Suprapubic skin (tissue), 4 donors: ENCODE measurements at regions not wholly inside any gene's neighbourhood (a gene's known extent, or its start where the extent isn't known, plus 50 kb on each side); places are given as distances from the start of the nearest gene placed in this dataset.
"Not testable (repeated sequence)": the region's sequence is repeated elsewhere in the genome, so short reads cannot be mapped to it uniquely, and the experiment has no call there.

Experiments used
- DNase-seq, 2 donors: peaks; one replicate each; pipeline ENCODE4 v3.0.0-alpha.2; 2019; ENCODE audit warnings: low spot score in 2 of 2
- H3K27ac ChIP-seq: fragments of 200-600 bp; sonication (generic); one replicate; pipeline ENCODE4 v1.5.1; 2019
- H3K27me3 ChIP-seq: fragments of 200-600 bp; sonication (generic); one replicate; pipeline ENCODE4 v1.5.1; 2019
- H3K36me3 ChIP-seq: fragments of 200-600 bp; sonication (generic); one replicate; pipeline ENCODE4 v1.5.1; 2019
- H3K4me1 ChIP-seq: fragments of 200-600 bp; sonication (generic); one replicate; pipeline ENCODE4 v1.5.1; 2019
- H3K4me3 ChIP-seq: fragments of 200-600 bp; sonication (generic); one replicate; pipeline ENCODE4 v1.5.1; 2019; ENCODE audit warnings: mild to moderate bottlenecking
- H3K9me3 ChIP-seq: fragments of 200-600 bp; sonication (generic); one replicate; pipeline ENCODE4 v1.5.1; 2019
- EP300 ChIP-seq: sonication (generic); formaldehyde crosslinking; IDR thresholded peaks from one replicate; pipeline ENCODE4 v1.6.1; 2017; ENCODE audit warnings: antibody characterized with exemption
- POLR2A ChIP-seq, 2 donors: fragments of 450-650 bp; IDR thresholded peaks; one replicate each; pipeline ENCODE4 v1.6.1; 2017; ENCODE audit warnings: antibody characterized with exemption in 2 of 2, mild to moderate bottlenecking in 2 of 2, moderate library complexity in 2 of 2
- POLR2AphosphoS5 ChIP-seq, 3 donors: sonication (generic); formaldehyde crosslinking; IDR thresholded peaks; one replicate each; pipeline ENCODE4 v1.6.1; 2017; ENCODE audit warnings: antibody characterized with exemption in 3 of 3
- WGBS: methylation state at CpG from one replicate; pipeline ENCODE4 v1.1.5; 2018; 5-methylcytosine and 5-hydroxymethylcytosine counted together
- TF ChIP-seq, protein P1 (sequence below), 2 donors: fragments of 200-600 bp in 1 of 2; fragments of 450-650 bp in 1 of 2; sonication (generic) in 1 of 2; IDR thresholded peaks; one replicate each; pipeline ENCODE4 v1.5.1; 2016 to 2019; ENCODE audit warnings: antibody characterized with exemption in 2 of 2, mild to moderate bottlenecking in 1 of 2, moderate library complexity in 1 of 2

DNA sequence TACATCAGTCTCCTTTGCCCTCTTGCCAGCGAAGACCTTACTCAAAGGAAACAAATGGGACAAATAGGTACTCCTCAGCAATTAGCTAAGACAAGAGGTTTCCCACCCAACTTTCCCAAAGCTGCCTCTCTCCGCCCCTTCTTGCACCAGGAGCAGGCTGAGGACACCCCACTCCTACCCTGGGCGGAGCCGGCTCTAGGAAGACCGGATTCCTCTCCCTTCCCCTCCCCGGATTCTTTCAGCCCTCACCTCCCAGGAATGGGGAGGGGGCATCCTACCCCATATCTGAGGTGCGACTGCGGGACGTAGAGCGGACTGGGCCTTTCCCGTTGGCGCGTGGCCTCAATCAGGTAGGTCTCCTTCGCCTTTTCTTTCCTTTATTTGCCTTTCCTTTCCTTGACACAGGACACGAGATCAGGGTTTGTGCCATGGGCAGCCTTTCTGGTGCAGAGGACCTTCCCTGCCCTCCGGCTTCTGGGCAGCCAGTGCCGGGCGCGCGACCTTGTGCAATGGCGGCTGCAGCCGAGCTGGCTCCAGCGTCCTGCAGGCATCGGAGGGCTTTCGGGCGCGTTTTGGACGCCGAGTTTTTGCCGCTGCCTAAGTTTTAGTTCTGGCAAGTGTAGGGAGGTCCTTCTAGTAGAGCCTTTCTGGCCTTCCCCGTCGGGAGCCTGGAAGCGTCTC is 279.9 kb downstream of the PLS3 start:
- not testable (repeated sequence) for H3K9me3 ChIP-seq, H3K36me3 ChIP-seq, H3K4me1 ChIP-seq, H3K27ac ChIP-seq, H3K4me3 ChIP-seq, H3K27me3 ChIP-seq, DNase-seq
- no CpG with 5 or more reads among the region's 33 CpGs for WGBS

DNA sequence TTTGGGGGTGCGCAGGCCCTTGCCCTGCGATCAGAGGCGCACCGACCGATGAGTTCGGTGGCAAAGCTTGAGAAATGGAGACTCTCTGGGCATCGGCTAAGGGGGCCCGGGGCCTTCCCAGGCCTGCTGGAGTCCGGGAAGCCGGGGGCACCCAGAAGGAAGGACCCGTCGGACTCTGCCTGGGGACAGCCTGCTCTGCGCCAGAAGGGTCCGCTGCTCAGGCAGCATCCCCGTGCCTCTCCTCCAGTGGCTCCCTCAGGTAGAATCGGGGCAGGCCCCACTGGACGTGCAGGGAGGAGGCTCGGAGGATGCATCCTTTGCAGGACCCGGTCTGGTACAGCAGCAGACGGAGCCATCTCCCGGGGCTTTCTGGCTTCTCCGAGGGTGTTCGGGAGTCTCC is 290.0 kb downstream of the PLS3 start:
- not testable (repeated sequence) for H3K9me3 ChIP-seq, H3K27ac ChIP-seq, H3K36me3 ChIP-seq, H3K4me1 ChIP-seq, H3K4me3 ChIP-seq, H3K27me3 ChIP-seq
- WGBS: no CpG with 5 or more reads among the region's 23 CpGs
- DNase-seq: peak; percentile 29 to 88

DNA sequence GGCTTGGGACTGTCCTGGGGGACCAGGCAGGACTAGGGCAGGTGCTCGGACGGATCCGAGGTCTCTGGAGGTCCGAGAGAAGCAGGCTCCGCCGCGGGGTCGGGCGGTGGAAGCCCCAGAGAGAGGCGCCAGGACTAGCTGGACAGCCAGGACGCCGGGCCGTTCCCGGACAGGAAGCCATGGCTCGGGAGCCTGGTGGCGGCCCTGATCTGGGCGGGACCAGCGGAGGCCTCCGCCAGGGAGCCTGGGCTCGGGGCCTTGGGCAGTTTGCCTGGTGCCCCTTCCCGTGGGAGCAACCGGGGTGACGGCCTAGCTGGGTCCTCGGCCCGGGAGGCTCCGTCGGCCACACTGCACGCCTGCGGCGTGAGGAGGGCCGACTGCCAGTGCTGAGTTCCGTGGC is 292.3 kb downstream of the PLS3 start:
- DNase-seq, H3K27ac ChIP-seq, H3K36me3 ChIP-seq, H3K27me3 ChIP-seq, H3K4me3 ChIP-seq, H3K4me1 ChIP-seq, H3K9me3 ChIP-seq: not testable (repeated sequence)
- WGBS: no CpG with 5 or more reads among the region's 32 CpGs

DNA sequence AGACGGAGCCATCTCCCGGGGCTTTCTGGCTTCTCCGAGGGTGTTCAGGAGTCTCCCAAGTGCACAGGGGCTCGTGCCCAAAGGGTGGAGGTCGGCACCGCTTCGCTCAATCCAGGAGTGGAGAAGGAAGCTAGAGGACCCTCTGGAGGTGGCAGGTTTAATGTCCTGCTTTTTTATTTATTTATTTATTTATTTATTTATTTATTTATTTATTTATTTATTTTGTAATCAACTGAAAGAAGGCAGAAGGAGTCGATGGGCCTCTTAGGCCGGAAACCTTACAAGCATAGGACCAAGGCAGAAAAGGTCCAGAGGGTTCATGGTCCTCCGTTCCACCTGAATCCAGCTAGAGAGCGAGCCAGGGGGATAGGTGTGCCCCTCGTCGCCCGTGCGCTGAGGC is 289.4 kb upstream of the AGTR2 start:
- H3K27me3 ChIP-seq, H3K27ac ChIP-seq, H3K9me3 ChIP-seq, H3K4me1 ChIP-seq, H3K4me3 ChIP-seq, H3K36me3 ChIP-seq, DNase-seq: not testable (repeated sequence)
- 91% methylated on average over 5 of the region's 15 CpGs for WGBS

DNA sequence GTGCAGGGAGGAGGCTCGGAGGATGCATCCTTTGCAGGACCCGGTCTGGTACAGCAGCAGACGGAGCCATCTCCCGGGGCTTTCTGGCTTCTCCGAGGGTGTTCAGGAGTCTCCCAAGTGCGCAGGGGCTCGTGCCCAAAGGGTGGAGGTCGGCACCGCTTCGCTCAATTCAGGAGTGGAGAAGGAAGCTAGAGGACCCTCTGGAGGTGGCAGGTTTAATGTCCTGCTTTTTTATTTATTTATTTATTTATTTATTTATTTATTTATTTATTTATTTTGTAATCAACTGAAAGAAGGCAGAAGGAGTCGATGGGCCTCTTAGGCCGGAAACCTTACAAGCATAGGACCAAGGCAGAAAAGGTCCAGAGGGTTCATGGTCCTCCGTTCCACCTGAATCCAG is 286.4 kb upstream of the AGTR2 start:
- not testable (repeated sequence) for H3K27ac ChIP-seq, H3K9me3 ChIP-seq, H3K4me1 ChIP-seq, H3K36me3 ChIP-seq, DNase-seq, H3K4me3 ChIP-seq, H3K27me3 ChIP-seq
- 86% methylated on average over 3 of the region's 13 CpGs for WGBS

DNA sequence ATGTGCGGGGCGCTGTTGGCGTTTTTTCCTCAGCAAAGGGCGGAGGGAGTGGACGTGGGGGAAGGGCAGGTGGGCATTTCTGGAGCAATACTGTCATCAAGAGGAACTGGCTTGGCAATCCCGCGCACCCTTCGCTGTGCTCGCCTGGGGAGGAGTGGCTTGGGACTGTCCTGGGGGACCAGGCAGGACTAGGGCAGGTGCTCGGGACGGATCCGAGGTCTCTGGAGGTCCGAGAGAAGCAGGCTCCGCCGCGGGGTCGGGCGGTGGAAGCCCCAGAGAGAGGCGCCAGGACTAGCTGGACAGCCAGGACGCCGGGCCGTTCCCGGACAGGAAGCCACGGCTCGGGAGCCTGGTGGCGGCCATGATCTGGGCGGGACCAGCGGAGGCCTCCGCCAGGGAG is 282.5 kb upstream of the AGTR2 start:
- H3K9me3 ChIP-seq, H3K27ac ChIP-seq: not testable (repeated sequence)
- peak in 1 of 2 donors; percentile 87 for DNase-seq

DNA sequence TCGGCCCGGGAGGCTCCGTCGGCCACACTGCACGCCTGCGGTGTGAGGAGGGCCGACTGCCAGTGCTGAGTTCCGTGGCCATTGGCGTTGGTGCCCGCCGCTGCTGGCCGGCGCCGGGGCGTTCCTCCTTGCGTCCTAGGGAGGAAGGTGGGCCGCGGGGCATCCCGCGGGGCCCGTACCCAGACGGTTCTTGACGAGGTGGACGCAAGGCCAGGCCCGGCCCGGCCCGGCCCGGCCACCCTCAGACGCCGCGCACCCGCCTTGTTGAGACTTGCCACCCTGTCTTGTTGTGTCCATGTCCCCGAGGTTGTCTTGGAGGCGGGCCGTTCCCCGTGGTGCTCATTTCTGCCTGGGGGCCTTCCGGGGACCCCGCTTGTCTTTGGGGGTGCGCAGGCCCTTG is 282.0 kb upstream of the AGTR2 start:
- H3K36me3 ChIP-seq, H3K27me3 ChIP-seq, H3K4me3 ChIP-seq, H3K27ac ChIP-seq, H3K4me1 ChIP-seq, H3K9me3 ChIP-seq: not testable (repeated sequence)
- no CpG with 5 or more reads among the region's 39 CpGs for WGBS
- DNase-seq: peak in 1 of 2 donors; percentile 13

More for the DNA sequence above, 282.5 kb upstream of the AGTR2 start:
- H3K36me3 ChIP-seq, H3K4me3 ChIP-seq, H3K4me1 ChIP-seq, H3K27me3 ChIP-seq: not testable (repeated sequence)
- WGBS: 52% methylated on average over 14 of the region's 29 CpGs

DNA sequence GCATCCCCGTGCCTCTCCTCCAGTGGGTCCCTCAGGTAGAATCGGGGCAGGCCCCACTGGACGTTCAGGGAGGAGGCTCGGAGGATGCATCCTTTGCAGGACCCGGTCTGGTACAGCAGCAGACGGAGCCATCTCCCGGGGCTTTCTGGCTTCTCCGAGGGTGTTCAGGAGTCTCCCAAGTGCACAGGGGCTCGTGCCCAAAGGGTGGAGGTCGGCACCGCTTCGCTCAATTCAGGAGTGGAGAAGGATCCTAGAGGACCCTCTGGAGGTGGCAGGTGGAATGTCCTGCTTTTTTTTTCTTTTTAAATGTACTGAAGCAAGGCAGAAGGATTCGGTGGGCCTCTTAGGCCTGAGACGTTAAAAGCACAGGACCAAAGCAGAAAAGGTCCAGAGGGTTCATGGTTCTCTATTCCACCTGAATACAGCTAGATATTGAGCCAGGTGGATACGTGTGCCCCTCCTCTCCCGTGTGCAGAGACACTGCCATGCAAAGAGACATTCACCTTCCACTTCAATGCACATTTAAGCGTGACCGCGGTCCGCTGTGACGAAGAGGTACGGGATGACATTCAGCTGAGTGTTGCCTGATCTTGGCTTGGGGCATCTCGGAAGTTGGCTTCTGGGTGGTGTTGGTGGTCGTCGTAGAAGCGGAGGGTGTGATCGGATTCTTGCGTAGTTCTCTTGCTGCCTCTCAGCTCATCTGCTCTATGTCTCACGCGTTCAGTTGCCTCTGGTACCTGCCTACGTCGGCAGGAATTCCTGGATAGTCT is 281.2 kb upstream of the AGTR2 start:
- Histone ChIP-seq H3K36me3 (no peaks in the 10 kb centered on the region), H3K27me3 (no peaks in the 10 kb centered on the region), H3K9me3 (no peaks in the 10 kb centered on the region), H3K4me3 (no peak overlapping the region), H3K27ac (no peak overlapping the region), H3K4me1 (no peaks in the 10 kb centered on the region)
- WGBS: 94% methylated on average over 20 of the region's 32 CpGs
- no peak for TF ChIP-seq POLR2AphosphoS5 (IDR thresholded peaks at IDR 0.05)
- TF ChIP-seq EP300: no peak
- TF ChIP-seq POLR2A (IDR thresholded peaks at IDR 0.05): no peak
- TF ChIP-seq, protein P1, sequence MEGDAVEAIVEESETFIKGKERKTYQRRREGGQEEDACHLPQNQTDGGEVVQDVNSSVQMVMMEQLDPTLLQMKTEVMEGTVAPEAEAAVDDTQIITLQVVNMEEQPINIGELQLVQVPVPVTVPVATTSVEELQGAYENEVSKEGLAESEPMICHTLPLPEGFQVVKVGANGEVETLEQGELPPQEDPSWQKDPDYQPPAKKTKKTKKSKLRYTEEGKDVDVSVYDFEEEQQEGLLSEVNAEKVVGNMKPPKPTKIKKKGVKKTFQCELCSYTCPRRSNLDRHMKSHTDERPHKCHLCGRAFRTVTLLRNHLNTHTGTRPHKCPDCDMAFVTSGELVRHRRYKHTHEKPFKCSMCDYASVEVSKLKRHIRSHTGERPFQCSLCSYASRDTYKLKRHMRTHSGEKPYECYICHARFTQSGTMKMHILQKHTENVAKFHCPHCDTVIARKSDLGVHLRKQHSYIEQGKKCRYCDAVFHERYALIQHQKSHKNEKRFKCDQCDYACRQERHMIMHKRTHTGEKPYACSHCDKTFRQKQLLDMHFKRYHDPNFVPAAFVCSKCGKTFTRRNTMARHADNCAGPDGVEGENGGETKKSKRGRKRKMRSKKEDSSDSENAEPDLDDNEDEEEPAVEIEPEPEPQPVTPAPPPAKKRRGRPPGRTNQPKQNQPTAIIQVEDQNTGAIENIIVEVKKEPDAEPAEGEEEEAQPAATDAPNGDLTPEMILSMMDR (IDR thresholded peaks at IDR 0.05): no peak
- DNase-seq: peak in 1 of 2 donors; percentile 50

DNA sequence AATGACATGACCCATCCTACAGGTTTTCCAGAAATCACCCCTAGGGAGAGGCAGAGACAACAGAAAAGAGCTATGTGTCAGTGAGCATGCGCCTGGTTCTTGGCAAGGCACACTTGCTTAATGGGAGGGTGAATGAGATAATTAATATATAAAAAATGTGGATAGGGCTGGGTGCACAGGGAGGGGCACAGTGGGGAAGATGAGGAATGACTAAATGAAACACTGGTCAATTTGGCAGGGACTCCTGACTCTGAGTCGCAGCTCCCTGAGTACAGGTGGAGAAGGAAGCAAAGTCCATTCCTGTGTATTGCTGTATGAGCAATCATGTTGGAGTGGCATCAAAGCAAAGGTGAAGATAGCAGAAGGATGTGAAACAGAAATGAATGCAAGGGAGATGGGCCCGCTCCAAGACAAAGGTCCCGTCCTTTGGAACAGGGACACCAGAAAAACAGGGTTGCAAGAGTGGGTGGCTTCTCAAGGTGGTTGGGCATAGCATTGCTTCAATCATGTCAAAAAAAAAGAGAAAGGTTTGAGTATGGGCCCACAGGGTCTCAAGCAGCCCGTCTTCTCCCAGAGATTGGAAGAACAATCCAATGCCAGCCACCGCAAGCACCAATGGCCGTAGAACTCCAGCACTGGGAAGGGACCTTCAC is 278.4 kb upstream of the AGTR2 start:
- Histone ChIP-seq H3K9me3 (no peaks in the 10 kb centered on the region), H3K4me3 (no peak overlapping the region), H3K27ac (no peak overlapping the region), H3K4me1 (no peaks in the 10 kb centered on the region), H3K36me3 (no peaks in the 10 kb centered on the region), H3K27me3 (no peaks in the 10 kb centered on the region)
- TF ChIP-seq POLR2AphosphoS5 (IDR thresholded peaks at IDR 0.05): no peak
- no peak for TF ChIP-seq POLR2A (IDR thresholded peaks at IDR 0.05)
- no peak for TF ChIP-seq EP300
- TF ChIP-seq, protein P1 (IDR thresholded peaks at IDR 0.05): no peak
- 53% methylated on average over 5 of the region's 7 CpGs for WGBS
- DNase-seq: no peak
